ENCODE measurements at regions not wholly inside any gene's neighbourhood (a gene's known extent, or its start where the extent isn't known, plus 50 kb on each side); places are given as distances from the start of the nearest gene placed in this dataset.

GRCh38 chr5:68450245-68450852, 234.8 kb downstream of the PIK3R1 start:
- DNase-seq (ENCODE audit: low read depth, low spot score), result peak; percentile 9

- no peak for DNase-seq (ENCODE audit: low read depth, low spot score)
Measured at GRCh38 chr5:68452286-68452685, 236.7 kb downstream of the PIK3R1 start.

- no peak for DNase-seq (ENCODE audit: low read depth, low spot score)
Measured at GRCh38 chr5:68454172-68454571, 238.6 kb downstream of the PIK3R1 start.

GRCh38 chr5:68454766-68455165, 239.2 kb downstream of the PIK3R1 start:
- no peak for DNase-seq (ENCODE audit: low read depth, low spot score)

- no peak for DNase-seq (ENCODE audit: low read depth, low spot score)
Measured at GRCh38 chr5:68455216-68455615, 239.7 kb downstream of the PIK3R1 start.

- no peak for DNase-seq (ENCODE audit: low read depth, low spot score)
Measured at GRCh38 chr5:68456756-68457217, 241.2 kb downstream of the PIK3R1 start.

- no peak for DNase-seq (ENCODE audit: low read depth, low spot score)
Measured at GRCh38 chr5:68457285-68457684, 241.7 kb downstream of the PIK3R1 start.

GRCh38 chr5:68458416-68459021, 243.0 kb downstream of the PIK3R1 start:
- DNase-seq (ENCODE audit: low read depth, low spot score), result no peak

GRCh38 chr5:68459093-68459809, 243.7 kb downstream of the PIK3R1 start:
- no peak for DNase-seq (ENCODE audit: low read depth, low spot score)

- DNase-seq (ENCODE audit: low read depth, low spot score), result no peak
Measured at GRCh38 chr5:68459810-68460139, 244.2 kb downstream of the PIK3R1 start.

- DNase-seq (ENCODE audit: low read depth, low spot score), result no peak
Measured at GRCh38 chr5:68460147-68460798, 244.7 kb downstream of the PIK3R1 start.

GRCh38 chr5:68463606-68464005, 248.1 kb downstream of the PIK3R1 start:
- DNase-seq (ENCODE audit: low read depth, low spot score), result no peak

GRCh38 chr5:68464424-68464823, 248.9 kb downstream of the PIK3R1 start:
- no peak for DNase-seq (ENCODE audit: low read depth, low spot score)

GRCh38 chr5:68465133-68465532, 249.6 kb downstream of the PIK3R1 start:
- no peak for DNase-seq (ENCODE audit: low read depth, low spot score)

- DNase-seq (ENCODE audit: low read depth, low spot score), result peak; percentile 71
Measured at GRCh38 chr5:68465934-68466551, 250.5 kb downstream of the PIK3R1 start.

GRCh38 chr5:68467208-68467607, 251.7 kb downstream of the PIK3R1 start:
- no peak for DNase-seq (ENCODE audit: low read depth, low spot score)

GRCh38 chr5:68467794-68468193, 252.2 kb downstream of the PIK3R1 start:
- no peak for DNase-seq (ENCODE audit: low read depth, low spot score)

- no peak for DNase-seq (ENCODE audit: low read depth, low spot score)
Measured at GRCh38 chr5:68468322-68468721, 252.8 kb downstream of the PIK3R1 start.

GRCh38 chr5:68475476-68475983, 260.0 kb downstream of the PIK3R1 start:
- DNase-seq (ENCODE audit: low read depth, low spot score), result no peak

- DNase-seq (ENCODE audit: low read depth, low spot score), result peak; percentile 14
Measured at GRCh38 chr5:68476854-68477253, 261.3 kb downstream of the PIK3R1 start.

GRCh38 chr5:68478301-68479095, 262.9 kb downstream of the PIK3R1 start:
- DNase-seq (ENCODE audit: low read depth, low spot score), result no peak
